D721Med (cell line): ENCODE measurements at regions not wholly inside any gene's neighbourhood (a gene's known extent, or its start where the extent isn't known, plus 50 kb on each side); places are given as distances from the start of the nearest gene placed in this dataset.
"Not testable (repeated sequence)": the region's sequence is repeated elsewhere in the genome, so short reads cannot be mapped to it uniquely, and the experiment has no call there.

Source experiments
- DNase-seq: peaks from one replicate; pipeline ENCODE4 v3.0.0; 2011; ENCODE audit warnings: low spot score; ENCODE audit not compliant: insufficient read length
- FAIRE-seq: peaks from 2 replicates; lab custom pipeline; 2011; peaks lifted over from hg19 to GRCh38; lab: Jason Lieb, UNC
- TF ChIP-seq, protein P1 (sequence below): IDR thresholded peaks from 2 replicates; pipeline ENCODE4 v1.5.1; 2012; ENCODE audit warnings: mild to moderate bottlenecking, control low read depth; ENCODE audit not compliant: insufficient read depth; ENCODE audit errors: missing control alignments

DNA sequence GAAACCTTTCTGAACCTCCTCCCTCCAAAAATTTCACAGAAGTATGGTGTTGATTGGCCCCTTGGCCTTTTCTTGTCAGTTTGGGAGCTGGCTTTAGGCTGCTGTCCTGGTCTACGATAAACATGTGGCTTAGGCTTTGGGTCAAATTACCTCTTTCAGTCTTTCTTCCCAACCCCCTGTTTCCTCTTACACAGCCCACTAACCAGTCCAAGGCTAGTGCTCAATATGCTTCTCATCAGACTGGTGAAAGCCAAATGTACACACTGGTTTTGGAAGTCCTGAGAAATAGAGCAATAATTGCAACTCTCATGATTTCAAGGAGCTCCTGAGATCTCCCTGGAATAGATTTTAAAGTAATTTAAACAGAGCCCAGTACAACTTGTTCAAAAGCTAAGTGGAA is 933.7 kb upstream of the GJE1 start:
- no peak for FAIRE-seq
- no peak for DNase-seq
- TF ChIP-seq, protein P1, sequence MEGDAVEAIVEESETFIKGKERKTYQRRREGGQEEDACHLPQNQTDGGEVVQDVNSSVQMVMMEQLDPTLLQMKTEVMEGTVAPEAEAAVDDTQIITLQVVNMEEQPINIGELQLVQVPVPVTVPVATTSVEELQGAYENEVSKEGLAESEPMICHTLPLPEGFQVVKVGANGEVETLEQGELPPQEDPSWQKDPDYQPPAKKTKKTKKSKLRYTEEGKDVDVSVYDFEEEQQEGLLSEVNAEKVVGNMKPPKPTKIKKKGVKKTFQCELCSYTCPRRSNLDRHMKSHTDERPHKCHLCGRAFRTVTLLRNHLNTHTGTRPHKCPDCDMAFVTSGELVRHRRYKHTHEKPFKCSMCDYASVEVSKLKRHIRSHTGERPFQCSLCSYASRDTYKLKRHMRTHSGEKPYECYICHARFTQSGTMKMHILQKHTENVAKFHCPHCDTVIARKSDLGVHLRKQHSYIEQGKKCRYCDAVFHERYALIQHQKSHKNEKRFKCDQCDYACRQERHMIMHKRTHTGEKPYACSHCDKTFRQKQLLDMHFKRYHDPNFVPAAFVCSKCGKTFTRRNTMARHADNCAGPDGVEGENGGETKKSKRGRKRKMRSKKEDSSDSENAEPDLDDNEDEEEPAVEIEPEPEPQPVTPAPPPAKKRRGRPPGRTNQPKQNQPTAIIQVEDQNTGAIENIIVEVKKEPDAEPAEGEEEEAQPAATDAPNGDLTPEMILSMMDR = no peak

DNA sequence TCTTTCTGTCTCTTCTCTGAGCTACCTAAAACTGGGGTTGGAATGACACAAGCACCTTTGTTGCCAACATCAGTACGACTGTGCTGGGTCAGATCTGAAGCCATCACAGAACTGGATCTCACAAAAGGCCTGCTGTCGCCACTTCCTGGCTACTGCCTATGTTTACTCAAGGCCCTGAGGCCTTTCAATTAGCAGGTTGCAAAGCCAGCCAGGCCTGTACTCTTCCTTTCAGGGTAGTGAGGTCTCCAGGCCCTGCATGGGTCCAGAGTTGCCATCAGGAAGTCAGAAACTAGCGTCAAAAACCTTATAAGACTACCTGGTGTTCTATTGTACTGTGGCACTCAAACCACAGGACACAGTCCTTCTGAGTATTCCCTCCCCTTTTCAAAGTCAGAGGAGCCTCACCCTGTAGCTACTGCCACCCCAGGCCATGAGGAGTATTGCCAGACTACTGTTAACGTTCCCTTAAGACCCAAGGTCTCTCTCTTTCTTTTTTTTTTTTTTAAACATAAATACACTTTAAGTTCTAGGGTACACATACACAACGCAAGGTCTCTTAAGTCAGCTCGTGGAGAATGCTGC is 937.4 kb upstream of the GJE1 start:
- no peak for FAIRE-seq
- no peak for DNase-seq
- TF ChIP-seq, protein P1 = no peak

DNA sequence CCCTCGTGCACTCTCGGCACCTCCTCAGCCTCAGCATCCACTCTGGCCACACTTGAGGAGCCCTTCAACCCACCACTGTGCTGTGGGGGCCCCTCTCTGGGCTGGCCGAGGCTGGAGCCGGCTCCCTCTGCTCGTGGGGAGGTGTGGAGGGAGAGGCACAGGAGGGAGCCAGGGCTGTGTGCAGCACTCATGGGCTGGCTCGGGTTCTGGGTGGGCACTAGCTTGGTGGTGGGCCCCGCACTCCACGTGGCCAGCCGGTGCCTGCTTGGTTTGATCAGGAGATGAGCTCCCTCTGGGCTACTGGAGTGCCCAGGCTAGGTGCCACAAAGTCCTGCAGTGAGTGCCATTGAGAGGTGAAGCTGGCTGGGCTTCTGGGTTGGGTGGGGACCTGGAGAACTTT is 949.4 kb upstream of the GJE1 start:
- DNase-seq (no peak), FAIRE-seq (no peak)
- TF ChIP-seq, protein P1 = no peak

DNA sequence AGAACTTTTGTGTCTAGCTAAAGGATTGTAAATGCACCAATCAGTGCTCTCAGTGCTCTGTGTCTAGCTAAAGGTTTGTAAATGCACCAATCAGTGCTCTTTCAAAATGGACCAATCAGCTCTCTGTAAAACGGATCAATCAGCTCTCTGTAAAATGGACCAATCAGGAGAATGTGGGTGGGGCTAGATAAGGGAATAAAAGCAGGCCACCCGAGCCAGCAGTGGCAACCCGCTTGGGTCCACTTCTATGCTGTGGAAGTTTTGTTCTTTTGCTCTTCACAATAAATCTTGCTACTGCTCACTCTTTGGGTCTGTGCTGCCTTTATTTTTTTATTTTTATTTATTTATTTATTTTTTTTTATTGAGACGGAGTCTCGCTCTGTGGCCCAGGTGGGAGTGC is 957.3 kb upstream of the GJE1 start:
- DNase-seq, FAIRE-seq: not testable (repeated sequence)

DNA sequence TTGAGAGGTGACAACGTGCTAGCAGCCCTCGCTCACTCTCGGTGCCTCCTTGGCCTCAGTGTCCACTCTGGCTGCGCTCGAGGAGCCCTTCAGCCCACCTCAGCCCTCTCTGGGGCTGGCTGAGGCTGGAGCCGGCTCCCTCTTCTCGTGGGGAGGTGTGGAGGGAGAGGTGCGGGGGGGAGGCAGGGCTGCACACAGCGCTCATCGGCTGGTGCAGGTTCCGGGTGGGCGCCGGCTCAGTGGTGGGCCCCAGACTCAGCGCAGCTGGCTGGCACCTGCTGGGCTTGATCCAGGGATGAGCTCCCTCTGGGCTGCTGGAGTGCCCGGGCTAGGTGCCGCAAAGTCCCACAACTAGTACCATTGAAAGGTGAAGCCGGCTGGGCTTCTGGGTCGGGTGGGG is 957.8 kb upstream of the GJE1 start:
- DNase-seq = no peak
- no peak for FAIRE-seq
- TF ChIP-seq, protein P1 = no peak

DNA sequence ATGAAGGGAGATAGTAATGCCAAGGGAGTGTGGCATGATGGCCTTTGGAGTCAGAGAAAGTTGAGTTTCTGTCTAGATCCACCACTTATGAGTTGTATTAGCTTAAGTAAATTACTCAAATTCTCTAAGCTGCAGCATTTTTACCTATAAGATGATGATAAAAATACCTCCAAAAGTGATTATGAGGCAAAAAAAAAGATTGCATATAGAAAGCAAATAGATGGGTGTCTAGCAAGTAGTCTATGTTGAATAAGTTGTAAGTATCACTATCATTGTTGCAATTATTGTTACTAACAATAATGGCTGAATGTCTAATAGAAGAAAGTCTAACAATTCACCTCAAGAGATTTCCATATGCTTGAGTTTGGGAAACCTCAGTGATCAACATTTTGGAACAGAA is 959.2 kb upstream of the GJE1 start:
- DNase-seq (no peak), FAIRE-seq (no peak)
- TF ChIP-seq, protein P1 = no peak

DNA sequence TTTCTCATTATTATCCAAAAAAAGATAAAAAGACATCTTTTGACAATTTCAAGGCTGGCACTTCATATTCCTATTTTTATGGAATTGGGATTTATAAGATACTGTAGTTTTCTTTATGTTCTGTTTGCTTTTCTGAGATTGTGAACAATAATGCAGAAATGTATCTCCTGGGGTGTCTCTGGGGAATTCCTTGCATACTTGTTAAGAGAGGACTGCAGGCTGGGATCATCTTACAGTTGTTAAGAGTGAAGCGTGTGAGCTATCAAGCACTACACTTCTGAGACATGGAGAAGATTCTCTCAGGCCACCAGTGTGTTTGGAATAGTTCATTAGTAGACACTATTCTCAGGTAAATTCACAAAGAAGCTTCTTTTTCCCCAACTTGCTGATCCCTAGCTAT is 963.3 kb upstream of the GJE1 start:
- DNase-seq (no peak), FAIRE-seq (no peak)
- TF ChIP-seq, protein P1 = no peak

DNA sequence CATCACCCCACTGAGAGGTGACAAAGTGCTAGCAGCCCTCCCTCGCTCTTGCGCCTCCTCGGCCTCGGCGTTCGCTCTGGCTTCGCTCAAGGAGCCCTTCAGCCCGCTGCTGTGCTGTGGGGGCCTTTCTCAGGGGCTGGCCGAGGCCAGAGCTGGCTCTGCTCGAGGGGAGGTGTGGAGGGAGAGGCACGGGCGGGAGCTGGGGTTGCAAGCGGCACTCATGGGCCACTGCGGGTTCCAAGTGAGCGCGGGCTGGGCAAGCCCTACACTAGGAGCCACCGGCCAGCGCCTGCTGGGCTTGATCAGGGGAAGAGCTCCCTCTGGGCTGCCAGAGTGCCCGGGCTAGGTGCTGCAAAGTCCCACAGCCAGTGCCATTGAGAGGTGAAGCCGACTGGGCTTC is 964.8 kb upstream of the GJE1 start:
- FAIRE-seq = no peak
- no peak for DNase-seq
- TF ChIP-seq, protein P1 = no peak
